ENCODE measurements at regions not wholly inside any gene's neighbourhood (a gene's known extent, or its start where the extent isn't known, plus 50 kb on each side); places are given as distances from the start of the nearest gene placed in this dataset.

DNA sequence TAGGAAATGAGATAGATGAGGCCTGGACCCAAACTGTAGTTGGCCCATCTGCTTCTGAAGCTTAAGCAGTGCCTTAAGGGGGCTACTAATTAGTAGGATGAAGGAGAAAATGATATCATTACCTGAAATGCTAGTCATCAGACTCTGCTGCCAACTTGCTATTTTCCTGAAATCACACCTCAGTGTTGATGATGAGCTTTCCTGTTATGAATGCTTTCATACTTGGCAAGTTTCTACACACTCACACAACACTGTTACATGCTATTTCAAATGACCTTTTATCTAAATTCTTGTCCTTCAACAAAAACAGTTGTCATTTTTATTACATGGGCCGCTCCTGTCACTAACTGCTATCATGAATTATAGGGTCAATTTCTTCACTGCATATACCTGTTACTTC lies 416.0 kb downstream of the PRDM5 start:
- Histone ChIP-seq H3K4me3 (ENCODE audit: low read depth in 2 of 2, low read length in 1 of 2) (no peak overlapping the region), H3F3A (replicated peaks; ENCODE audit: insufficient read depth) (no peaks in the 10 kb centered on the region), H3K4me1 (ENCODE audit: control insufficient read depth in 1 of 2, insufficient read depth in 2 of 2, low read depth in 1 of 2, low read length in 1 of 2) (no peaks in the 10 kb centered on the region), H3K9me3 (no peaks in the 10 kb centered on the region), H3K4me2 (no peak overlapping the region), H3K36me3 (replicated peaks in 1 of 2; ENCODE audit: control insufficient read depth in 1 of 2, insufficient read depth in 2 of 2, low read length in 1 of 2) (no peaks in the 10 kb centered on the region), H3K27me3 (ENCODE audit: insufficient read depth) (no peaks in the 10 kb centered on the region), H4K20me1 (ENCODE audit: insufficient read depth) (no peaks in the 10 kb centered on the region), H3K79me2 (ENCODE audit: insufficient read depth) (no peaks in the 10 kb centered on the region), H3K9ac (no peak overlapping the region), H2AFZ (ENCODE audit: low read depth) (no peak overlapping the region), H3K9me2 (no peaks in the 10 kb centered on the region), H3K27ac (ENCODE audit: low read depth in 2 of 2, low read length in 1 of 2) (no peak overlapping the region)
- POLR2A ChIA-PET = no interaction called here
- no peak for TF ChIP-seq YY1 (IDR thresholded peaks at IDR 0.05; ENCODE audit: low read depth)
- TF ChIP-seq, protein P1, sequence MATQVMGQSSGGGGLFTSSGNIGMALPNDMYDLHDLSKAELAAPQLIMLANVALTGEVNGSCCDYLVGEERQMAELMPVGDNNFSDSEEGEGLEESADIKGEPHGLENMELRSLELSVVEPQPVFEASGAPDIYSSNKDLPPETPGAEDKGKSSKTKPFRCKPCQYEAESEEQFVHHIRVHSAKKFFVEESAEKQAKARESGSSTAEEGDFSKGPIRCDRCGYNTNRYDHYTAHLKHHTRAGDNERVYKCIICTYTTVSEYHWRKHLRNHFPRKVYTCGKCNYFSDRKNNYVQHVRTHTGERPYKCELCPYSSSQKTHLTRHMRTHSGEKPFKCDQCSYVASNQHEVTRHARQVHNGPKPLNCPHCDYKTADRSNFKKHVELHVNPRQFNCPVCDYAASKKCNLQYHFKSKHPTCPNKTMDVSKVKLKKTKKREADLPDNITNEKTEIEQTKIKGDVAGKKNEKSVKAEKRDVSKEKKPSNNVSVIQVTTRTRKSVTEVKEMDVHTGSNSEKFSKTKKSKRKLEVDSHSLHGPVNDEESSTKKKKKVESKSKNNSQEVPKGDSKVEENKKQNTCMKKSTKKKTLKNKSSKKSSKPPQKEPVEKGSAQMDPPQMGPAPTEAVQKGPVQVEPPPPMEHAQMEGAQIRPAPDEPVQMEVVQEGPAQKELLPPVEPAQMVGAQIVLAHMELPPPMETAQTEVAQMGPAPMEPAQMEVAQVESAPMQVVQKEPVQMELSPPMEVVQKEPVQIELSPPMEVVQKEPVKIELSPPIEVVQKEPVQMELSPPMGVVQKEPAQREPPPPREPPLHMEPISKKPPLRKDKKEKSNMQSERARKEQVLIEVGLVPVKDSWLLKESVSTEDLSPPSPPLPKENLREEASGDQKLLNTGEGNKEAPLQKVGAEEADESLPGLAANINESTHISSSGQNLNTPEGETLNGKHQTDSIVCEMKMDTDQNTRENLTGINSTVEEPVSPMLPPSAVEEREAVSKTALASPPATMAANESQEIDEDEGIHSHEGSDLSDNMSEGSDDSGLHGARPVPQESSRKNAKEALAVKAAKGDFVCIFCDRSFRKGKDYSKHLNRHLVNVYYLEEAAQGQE (IDR thresholded peaks at IDR 0.05; ENCODE audit: low read depth, low read length) = no peak
- TF ChIP-seq NRF1 (IDR thresholded peaks at IDR 0.05; ENCODE audit: low read depth, low read length) = no peak
- TF ChIP-seq SMC3 (IDR thresholded peaks at IDR 0.05; ENCODE audit: low read depth, low read length) = no peak
- TF ChIP-seq, protein P2, sequence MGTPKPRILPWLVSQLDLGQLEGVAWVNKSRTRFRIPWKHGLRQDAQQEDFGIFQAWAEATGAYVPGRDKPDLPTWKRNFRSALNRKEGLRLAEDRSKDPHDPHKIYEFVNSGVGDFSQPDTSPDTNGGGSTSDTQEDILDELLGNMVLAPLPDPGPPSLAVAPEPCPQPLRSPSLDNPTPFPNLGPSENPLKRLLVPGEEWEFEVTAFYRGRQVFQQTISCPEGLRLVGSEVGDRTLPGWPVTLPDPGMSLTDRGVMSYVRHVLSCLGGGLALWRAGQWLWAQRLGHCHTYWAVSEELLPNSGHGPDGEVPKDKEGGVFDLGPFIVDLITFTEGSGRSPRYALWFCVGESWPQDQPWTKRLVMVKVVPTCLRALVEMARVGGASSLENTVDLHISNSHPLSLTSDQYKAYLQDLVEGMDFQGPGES (IDR thresholded peaks at IDR 0.05; ENCODE audit: low read depth, low read length) = no peak
- no peak for TF ChIP-seq NFIC (IDR thresholded peaks at IDR 0.05; ENCODE audit: borderline replicate concordance)
- TF ChIP-seq POLR2AphosphoS5 (IDR thresholded peaks at IDR 0.05; ENCODE audit: low read depth, low read length) = no peak
- TF ChIP-seq EP300 (IDR thresholded peaks at IDR 0.05; ENCODE audit: borderline replicate concordance in 1 of 2, low read depth in 1 of 2, low read length in 1 of 2) = no peak
- TF ChIP-seq, protein P3, sequence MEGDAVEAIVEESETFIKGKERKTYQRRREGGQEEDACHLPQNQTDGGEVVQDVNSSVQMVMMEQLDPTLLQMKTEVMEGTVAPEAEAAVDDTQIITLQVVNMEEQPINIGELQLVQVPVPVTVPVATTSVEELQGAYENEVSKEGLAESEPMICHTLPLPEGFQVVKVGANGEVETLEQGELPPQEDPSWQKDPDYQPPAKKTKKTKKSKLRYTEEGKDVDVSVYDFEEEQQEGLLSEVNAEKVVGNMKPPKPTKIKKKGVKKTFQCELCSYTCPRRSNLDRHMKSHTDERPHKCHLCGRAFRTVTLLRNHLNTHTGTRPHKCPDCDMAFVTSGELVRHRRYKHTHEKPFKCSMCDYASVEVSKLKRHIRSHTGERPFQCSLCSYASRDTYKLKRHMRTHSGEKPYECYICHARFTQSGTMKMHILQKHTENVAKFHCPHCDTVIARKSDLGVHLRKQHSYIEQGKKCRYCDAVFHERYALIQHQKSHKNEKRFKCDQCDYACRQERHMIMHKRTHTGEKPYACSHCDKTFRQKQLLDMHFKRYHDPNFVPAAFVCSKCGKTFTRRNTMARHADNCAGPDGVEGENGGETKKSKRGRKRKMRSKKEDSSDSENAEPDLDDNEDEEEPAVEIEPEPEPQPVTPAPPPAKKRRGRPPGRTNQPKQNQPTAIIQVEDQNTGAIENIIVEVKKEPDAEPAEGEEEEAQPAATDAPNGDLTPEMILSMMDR (IDR thresholded peaks at IDR 0.05) = no peak
- TF ChIP-seq EZH2phosphoT487 (IDR thresholded peaks at IDR 0.05; ENCODE audit: borderline replicate concordance, low read depth) = no peak
- TF ChIP-seq FOXM1 (IDR thresholded peaks at IDR 0.05; ENCODE audit: low read depth) = no peak
- TF ChIP-seq TAF1 (IDR thresholded peaks at IDR 0.05; ENCODE audit: borderline replicate concordance, low read depth, low read length) = no peak
- TF ChIP-seq CHD2 (IDR thresholded peaks at IDR 0.05; ENCODE audit: low read length, partially characterized antibody) = no peak
- no peak for TF ChIP-seq FOXJ3 (CRISPR knock-in tag; IDR thresholded peaks at IDR 0.05)
- WGBS (ENCODE audit: low lambda C conversion rate) = 72% methylated on average over 1 of the region's 1 CpG
- no peak for DNase-seq
- CTCF ChIA-PET = no interaction called here
